ENCODE measurements at regions not wholly inside any gene's neighbourhood (a gene's known extent, or its start where the extent isn't known, plus 50 kb on each side); places are given as distances from the start of the nearest gene placed in this dataset.

GRCh38 chr1:157369808-157370521 is 182.3 kb downstream of the FCRL5 start:
- TF ChIP-seq, protein P1, sequence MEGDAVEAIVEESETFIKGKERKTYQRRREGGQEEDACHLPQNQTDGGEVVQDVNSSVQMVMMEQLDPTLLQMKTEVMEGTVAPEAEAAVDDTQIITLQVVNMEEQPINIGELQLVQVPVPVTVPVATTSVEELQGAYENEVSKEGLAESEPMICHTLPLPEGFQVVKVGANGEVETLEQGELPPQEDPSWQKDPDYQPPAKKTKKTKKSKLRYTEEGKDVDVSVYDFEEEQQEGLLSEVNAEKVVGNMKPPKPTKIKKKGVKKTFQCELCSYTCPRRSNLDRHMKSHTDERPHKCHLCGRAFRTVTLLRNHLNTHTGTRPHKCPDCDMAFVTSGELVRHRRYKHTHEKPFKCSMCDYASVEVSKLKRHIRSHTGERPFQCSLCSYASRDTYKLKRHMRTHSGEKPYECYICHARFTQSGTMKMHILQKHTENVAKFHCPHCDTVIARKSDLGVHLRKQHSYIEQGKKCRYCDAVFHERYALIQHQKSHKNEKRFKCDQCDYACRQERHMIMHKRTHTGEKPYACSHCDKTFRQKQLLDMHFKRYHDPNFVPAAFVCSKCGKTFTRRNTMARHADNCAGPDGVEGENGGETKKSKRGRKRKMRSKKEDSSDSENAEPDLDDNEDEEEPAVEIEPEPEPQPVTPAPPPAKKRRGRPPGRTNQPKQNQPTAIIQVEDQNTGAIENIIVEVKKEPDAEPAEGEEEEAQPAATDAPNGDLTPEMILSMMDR (IDR thresholded peaks at IDR 0.05), result peak; percentile 69 to 92 (median 86)
- TF ChIP-seq POLR2AphosphoS5 (IDR thresholded peaks at IDR 0.05), result no peak
